Fibroblast of lung (primary cell): ENCODE measurements at regions not wholly inside any gene's neighbourhood (a gene's known extent, or its start where the extent isn't known, plus 50 kb on each side); places are given as distances from the start of the nearest gene placed in this dataset.

ENCODE experiments used
- DNase-seq, 2 donors: peaks; one replicate each; pipeline versions ENCODE4 v3.0.0 to v3.0.0-alpha.2; 2010; ENCODE audit warnings: low read depth in 2 of 2
- H2AFZ ChIP-seq: 2 replicates; pipeline ENCODE4 v1.5.1; 2012; ENCODE audit warnings: low read length, control low read depth, inconsistent platforms
- H3K27ac ChIP-seq: 2 replicates; pipeline ENCODE4 v1.5.1; 2011; ENCODE audit warnings: low read length, control low read depth; ENCODE audit not compliant: insufficient read depth
- H3K27me3 ChIP-seq: 2 replicates; pipeline ENCODE4 v1.5.1; 2011; ENCODE audit warnings: mild to moderate bottlenecking, low read length; ENCODE audit not compliant: control insufficient read depth, insufficient read depth
- H3K36me3 ChIP-seq: 2 replicates; pipeline ENCODE4 v1.5.1; 2011; ENCODE audit warnings: low read length; ENCODE audit not compliant: control insufficient read depth, insufficient read depth
- H3K4me1 ChIP-seq: 2 replicates; pipeline ENCODE4 v1.5.1; 2011; ENCODE audit warnings: low read length; ENCODE audit not compliant: control insufficient read depth, insufficient read depth; ENCODE audit errors: extremely low read depth
- H3K4me2 ChIP-seq: 2 replicates; pipeline ENCODE4 v1.5.1; 2011; ENCODE audit warnings: low read length, control low read depth; ENCODE audit not compliant: insufficient read depth; ENCODE audit errors: extremely low read depth
- H3K4me3 ChIP-seq, 4 experiments: fragments of 200-600 bp in 1 of 4; sonication (generic) in 1 of 4; replicated peaks in 1 of 4; 2 replicates each; pipeline ENCODE4 v1.5.1; 2011 to 2016; ENCODE audit warnings: low read length in 4 of 4, low read depth in 3 of 4, mild to moderate bottlenecking in 3 of 4, control low read depth in 2 of 4, inconsistent platforms in 1 of 4, mixed read lengths in 1 of 4; ENCODE audit not compliant: insufficient read depth in 1 of 4; ENCODE audit errors: control extremely low read depth in 1 of 4
- H3K79me2 ChIP-seq: 2 replicates; pipeline ENCODE4 v1.5.1; 2012; ENCODE audit warnings: mild to moderate bottlenecking, low read length, inconsistent platforms; ENCODE audit not compliant: control insufficient read depth, insufficient read depth
- H3K9ac ChIP-seq: 2 replicates; pipeline ENCODE4 v1.5.1; 2011; ENCODE audit warnings: mild to moderate bottlenecking, low read length, control low read depth; ENCODE audit not compliant: insufficient read depth
- H3K9me3 ChIP-seq: 2 replicates; pipeline ENCODE4 v1.5.1; 2012; ENCODE audit warnings: low read depth, low read length; ENCODE audit not compliant: control insufficient read depth, insufficient read depth
- H4K20me1 ChIP-seq: 2 replicates; pipeline ENCODE4 v1.5.1; 2011; ENCODE audit warnings: low read length; ENCODE audit not compliant: control insufficient read depth, insufficient read depth; ENCODE audit errors: extremely low read depth
- CTCF ChIP-seq, 2 donors: IDR thresholded peaks in 1 of 2; conservative IDR thresholded peaks in 1 of 2; 1 replicate in 1 of 2; 2 replicates in 1 of 2; pipeline ENCODE4 v1.5.1; 2011 to 2012; ENCODE audit warnings: low read length in 2 of 2, control low read depth in 1 of 2, inconsistent platforms in 1 of 2, low read depth in 1 of 2, mild to moderate bottlenecking in 1 of 2
- EZH2 ChIP-seq: IDR thresholded peaks from 2 replicates; pipeline ENCODE4 v1.5.1; 2012; ENCODE audit warnings: low read length, control low read depth, mild to moderate bottlenecking; ENCODE audit errors: missing control alignments

DNA sequence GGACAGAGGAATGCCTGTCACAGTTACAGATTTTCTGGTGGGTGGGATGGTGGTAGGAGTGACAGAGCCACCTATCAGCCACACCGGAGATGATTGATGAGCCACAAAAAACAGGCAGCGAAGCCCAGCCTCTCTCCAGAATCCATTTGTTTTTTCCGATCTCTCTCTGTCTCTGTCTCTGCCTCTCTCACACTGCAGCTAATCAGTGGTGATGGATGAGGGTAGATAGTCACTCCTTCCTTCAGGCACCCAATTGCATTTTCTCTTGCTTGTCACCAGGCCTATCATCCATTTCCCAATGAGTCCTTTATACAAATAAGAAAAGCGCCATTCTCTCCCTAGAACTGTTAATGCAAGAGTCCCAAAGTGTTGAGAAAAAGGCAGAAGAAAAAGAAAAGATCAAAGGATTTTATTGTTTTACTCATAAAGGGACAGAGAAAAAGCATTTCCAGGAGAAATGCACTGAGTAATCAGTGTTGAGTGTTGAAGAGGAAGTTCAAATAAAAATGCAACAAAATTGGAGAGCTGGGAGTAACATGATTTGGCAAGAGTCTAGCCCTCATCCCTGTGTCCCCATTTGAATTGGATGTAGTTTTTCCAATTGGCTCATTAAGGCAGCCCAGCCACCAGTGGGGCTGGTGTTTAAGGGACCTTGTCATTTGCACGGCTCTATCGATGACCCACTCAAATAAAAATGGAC, 1089.3 kb downstream of the TUSC7 start:
- Histone ChIP-seq H3K4me2 (no peak overlapping the region), H3K27me3 (no peaks in the 10 kb centered on the region)
- no peak for TF ChIP-seq EZH2
- TF ChIP-seq CTCF (conservative IDR thresholded peaks at IDR 0.05 in 1 of 2, IDR thresholded peaks at IDR 0.05 in 1 of 2; ENCODE audit: low read depth in 1 of 2, low read length in 2 of 2), result no peak

GRCh38 chr3:117799387-117799735, 1089.8 kb downstream of the TUSC7 start:
- no peaks in the 10 kb centered on the region for H4K20me1 ChIP-seq
- H3K4me2 ChIP-seq, result no peak overlapping the region
- no peak for TF ChIP-seq EZH2
- H3K27ac ChIP-seq, result no peak overlapping the region
- no peaks in the 10 kb centered on the region for H3K27me3 ChIP-seq
- DNase-seq, result no peak
- H3K9me3 ChIP-seq, result no peaks in the 10 kb centered on the region
- H3K36me3 ChIP-seq, result no peaks in the 10 kb centered on the region
- no peaks in the 10 kb centered on the region for H3K4me1 ChIP-seq
- H2AFZ ChIP-seq, result no peak overlapping the region
- H3K79me2 ChIP-seq, result no peaks in the 10 kb centered on the region
- no peak overlapping the region for H3K9ac ChIP-seq
- no peak overlapping the region for H3K4me3 ChIP-seq

More for the DNA sequence above, 1089.3 kb downstream of the TUSC7 start:
- no peak overlapping the region for H2AFZ ChIP-seq
- H3K36me3 ChIP-seq, result no peaks in the 10 kb centered on the region
- H4K20me1 ChIP-seq, result no peaks in the 10 kb centered on the region
- no peaks in the 10 kb centered on the region for H3K4me1 ChIP-seq
- H3K9ac ChIP-seq, result no peak overlapping the region
- no peaks in the 10 kb centered on the region for H3K79me2 ChIP-seq
- no peak for DNase-seq
- H3K9me3 ChIP-seq, result no peaks in the 10 kb centered on the region
- H3K4me3 ChIP-seq, result no peak overlapping the region
- no peak overlapping the region for H3K27ac ChIP-seq

DNA sequence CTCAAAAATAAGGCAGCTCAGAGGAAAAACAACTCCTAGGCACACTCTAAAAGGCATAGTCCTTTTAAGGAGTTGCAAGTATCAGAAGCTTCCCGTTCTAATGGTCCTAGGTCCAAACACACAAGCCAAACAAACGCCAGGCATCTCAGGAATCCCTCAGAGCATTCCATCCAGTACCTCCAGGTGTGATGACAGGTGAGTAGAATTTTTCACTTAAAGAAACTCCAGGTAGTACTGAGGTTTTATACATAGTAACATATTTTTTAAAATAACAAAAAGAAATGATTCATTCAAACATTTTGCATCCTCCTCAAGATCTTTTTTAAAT, 1092.3 kb downstream of the TUSC7 start:
- no peaks in the 10 kb centered on the region for H3K4me1 ChIP-seq
- H3K27me3 ChIP-seq, result no peaks in the 10 kb centered on the region
- no peak overlapping the region for H3K4me2 ChIP-seq
- DNase-seq, result no peak
- H3K36me3 ChIP-seq, result no peaks in the 10 kb centered on the region
- H4K20me1 ChIP-seq, result no peaks in the 10 kb centered on the region
- H3K79me2 ChIP-seq, result no peaks in the 10 kb centered on the region
- no peaks in the 10 kb centered on the region for H3K9me3 ChIP-seq
- H2AFZ ChIP-seq, result no peak overlapping the region
- no peak overlapping the region for H3K9ac ChIP-seq
- H3K4me3 ChIP-seq, result no peak overlapping the region
- TF ChIP-seq CTCF (conservative IDR thresholded peaks at IDR 0.05 in 1 of 2, IDR thresholded peaks at IDR 0.05 in 1 of 2; ENCODE audit: low read depth in 1 of 2, low read length in 2 of 2), result no peak
- no peak for TF ChIP-seq EZH2
- H3K27ac ChIP-seq, result no peak overlapping the region
